CMK (cell line): ENCODE measurements at regions not wholly inside any gene's neighbourhood (a gene's known extent, or its start where the extent isn't known, plus 50 kb on each side); places are given as distances from the start of the nearest gene placed in this dataset.
"Not testable (repeated sequence)": the region's sequence is repeated elsewhere in the genome, so short reads cannot be mapped to it uniquely, and the experiment has no call there.

ENCODE experiments used
- DNase-seq: peaks from one replicate; pipeline ENCODE4 v3.0.0-alpha.2; 2010; ENCODE audit warnings: low read depth

DNA sequence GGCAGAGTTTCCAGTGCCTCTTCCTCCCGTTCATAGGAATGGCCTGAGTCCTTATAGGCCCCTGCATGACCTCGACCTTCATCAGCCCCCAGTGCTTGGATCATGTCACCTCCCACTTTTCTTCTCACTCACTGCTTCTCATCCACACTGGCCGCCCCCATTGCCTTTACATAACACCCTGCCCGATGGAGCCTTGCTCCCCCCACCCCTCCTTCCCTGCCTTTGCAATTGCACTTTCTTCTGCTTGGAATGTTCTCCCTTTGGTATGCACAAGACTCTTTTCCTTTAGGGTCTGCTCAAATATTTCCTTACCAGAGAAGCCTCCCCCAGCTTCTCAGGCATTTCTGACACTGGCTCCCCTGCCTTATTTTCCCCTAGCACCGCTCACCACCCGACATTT is 125.2 kb upstream of the KCNJ6 start:
- DNase-seq, result no peak

- DNase-seq, result no peak
Observed at GRCh38 chr21:38042246-38042645, 126.0 kb upstream of the KCNJ6 start.

GRCh38 chr21:38048167-38048566 is 131.9 kb upstream of the KCNJ6 start:
- DNase-seq, result no peak

- DNase-seq, result no peak
Observed at GRCh38 chr21:38054334-38054733, 138.1 kb upstream of the KCNJ6 start.

DNA sequence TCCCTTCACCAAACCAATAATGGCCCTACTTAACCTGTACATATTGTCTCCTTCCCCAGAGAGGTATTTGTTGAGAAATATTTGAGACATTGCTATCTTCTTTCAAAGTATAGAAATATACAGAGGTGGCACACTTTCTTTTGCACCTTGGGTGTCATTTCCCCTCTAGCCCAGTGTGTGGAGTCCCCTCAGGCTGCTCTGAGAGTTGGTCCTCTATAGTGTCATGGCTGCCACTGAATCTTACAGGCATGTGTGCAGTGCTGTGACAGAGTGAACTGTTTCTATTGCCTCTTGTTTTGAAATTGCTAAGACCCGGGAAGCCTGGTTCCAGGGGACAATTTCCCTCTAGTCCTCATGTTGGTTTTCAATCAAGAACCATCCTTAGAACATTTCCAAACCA is 140.2 kb upstream of the KCNJ6 start:
- DNase-seq, result no peak

DNA sequence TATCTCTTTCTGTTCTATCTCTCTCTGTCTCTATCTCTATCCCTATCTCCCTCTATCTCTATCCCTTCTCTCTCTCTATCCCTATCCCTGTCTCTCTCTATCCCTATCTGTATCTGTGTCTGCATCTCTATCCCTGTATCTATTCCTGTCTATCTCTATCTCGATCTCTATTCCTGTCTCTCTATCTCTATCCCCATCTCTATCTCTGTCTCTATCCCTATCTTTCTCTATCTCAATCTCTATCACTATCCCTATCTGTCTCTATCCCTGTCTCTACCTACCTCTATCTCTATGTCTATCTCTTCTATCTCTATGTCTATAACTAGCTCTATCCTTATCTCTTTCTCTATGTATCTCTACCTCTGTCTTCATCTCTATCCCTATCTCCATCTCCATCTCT is 141.4 kb upstream of the KCNJ6 start:
- no peak for DNase-seq

DNA sequence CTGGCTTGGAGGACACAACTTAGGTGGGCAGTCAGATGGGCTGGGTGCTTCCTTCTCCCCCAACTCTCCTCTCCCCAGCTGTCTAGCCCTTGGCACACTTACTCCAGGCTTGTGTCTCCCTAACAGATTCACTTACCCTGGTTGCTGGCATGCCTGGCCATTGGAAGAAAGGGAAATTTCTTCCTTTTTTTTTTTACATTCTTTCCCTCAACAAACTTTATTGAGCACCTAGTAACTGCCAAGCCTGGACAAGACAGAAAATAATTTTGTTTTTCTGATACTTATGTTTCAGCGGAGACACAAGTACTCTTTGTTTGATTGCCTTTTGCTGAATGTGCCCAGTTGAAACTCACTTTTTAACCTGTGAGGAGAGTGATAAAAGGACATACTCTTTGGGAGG is 144.3 kb upstream of the KCNJ6 start:
- DNase-seq, result no peak

DNA sequence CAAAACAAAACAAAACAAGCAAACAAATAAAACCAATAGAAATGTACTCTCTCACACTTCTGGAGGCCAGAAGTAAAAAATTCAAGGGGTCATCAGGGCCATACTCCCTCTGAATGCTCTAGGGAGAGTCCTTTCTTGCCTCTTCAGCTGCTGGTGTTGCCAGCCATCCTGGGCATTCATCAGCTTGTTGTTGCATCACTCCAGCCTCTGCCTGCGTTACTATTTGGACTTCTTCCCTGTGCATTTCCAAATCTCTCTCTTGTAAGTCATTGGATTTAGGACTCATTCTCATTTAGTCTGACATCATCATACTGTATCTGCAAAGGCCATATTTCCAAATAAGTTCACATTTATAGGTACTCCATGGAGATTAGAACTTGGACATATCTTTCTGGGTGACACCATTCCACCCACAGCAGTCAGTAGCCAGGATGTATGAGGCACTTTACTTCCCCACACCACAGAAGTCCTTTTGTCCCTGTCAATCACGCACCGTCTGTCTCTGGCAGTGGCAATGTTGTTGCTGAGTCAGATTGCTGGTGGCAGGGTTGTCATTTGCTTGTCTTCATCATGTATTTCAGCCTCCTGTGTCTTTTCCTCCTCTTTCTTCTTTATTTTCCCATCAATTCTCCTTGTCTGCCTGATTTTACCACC is 151.0 kb upstream of the KCNJ6 start:
- DNase-seq, result no peak

DNA sequence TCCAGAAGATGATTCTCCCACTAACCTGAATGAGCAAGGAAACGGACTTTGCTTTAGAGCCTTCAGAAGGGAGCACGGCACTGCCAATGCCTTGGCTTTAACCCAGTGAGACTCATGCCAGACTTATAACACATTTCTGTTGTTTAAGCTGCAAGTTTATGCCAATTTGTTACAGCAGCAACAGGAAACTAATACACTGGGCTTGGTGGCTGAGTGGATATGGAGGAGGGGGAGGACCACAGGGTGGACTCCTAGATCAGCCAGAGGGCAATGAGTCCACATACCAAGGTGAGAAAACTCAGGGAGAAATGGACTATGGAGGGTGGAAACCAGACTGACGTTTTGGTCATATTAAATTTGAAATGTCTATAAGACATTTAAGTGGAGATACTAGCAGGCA is 156.2 kb upstream of the KCNJ6 start:
- no peak for DNase-seq

GRCh38 chr21:38075833-38076587 is 159.8 kb upstream of the KCNJ6 start:
- DNase-seq, result no peak

- no peak for DNase-seq
Observed at GRCh38 chr21:38077569-38077968, 161.3 kb upstream of the KCNJ6 start.

DNA sequence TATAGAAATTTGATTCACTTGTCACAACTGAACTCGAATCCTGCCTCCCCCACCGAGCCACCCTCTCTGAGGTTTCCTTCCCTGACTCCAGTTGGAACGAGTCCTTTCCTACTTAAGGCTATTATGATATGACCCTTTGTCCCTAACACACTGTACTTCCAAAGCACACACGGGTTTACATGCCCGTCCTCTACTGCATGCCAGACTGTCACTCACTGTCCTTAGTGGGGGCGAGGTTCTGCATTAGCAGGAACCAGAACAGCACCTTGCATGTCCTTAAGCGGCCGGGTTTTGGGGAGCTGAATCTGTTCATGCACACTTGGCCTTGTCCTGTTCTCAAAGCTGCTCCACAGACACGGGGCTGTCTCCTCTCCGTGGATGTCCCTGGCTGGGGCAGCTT is 164.6 kb upstream of the KCNJ6 start:
- DNase-seq, result no peak

- no peak for DNase-seq
Observed at GRCh38 chr21:38081708-38082107, 165.5 kb upstream of the KCNJ6 start.

GRCh38 chr21:38082936-38083485 is 166.8 kb upstream of the KCNJ6 start:
- DNase-seq, result no peak

DNA sequence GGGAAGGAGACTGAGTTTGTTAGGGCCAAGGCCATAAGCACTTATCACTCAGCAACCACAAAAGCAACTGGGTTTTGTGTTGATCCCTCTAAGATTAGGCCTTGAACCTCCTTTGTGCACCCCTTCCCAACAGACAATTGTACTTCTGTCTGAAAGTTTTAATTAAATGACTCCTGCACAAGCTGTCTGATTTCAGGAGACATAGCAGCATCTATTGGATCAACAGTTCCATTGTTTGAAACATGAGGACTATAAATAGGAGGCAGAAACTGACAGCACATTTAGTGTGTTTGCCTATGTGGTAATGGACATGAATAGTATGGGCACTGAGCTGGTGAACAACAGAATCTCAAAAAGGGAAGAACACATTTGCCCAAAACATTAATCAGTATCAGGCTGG is 167.3 kb upstream of the KCNJ6 start:
- no peak for DNase-seq

DNA sequence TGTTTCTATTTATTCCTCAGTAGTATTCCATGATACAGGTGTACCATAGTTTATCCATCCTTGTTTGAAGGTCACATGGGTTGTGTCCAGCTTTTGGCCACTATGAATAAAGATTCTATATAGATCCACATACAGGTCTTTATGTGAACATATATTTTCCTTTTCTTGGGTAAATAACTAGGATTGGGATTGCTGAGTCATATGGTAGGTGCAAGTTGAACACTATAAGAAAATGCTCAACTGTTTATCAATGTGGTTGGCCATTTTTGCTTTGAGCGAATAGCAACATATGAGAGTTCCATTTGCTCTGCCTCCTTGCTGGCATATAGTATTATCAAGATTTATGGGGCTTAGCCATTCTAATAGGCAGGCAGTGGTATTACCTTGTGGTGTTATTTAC is 170.2 kb upstream of the KCNJ15 start:
- DNase-seq, result no peak

GRCh38 chr21:38088916-38089762 is 167.7 kb upstream of the KCNJ15 start:
- DNase-seq, result no peak

- DNase-seq, result no peak
Observed at GRCh38 chr21:38089763-38090046, 167.1 kb upstream of the KCNJ15 start.

GRCh38 chr21:38091061-38091460 is 165.7 kb upstream of the KCNJ15 start:
- DNase-seq, result not testable (repeated sequence)

DNA sequence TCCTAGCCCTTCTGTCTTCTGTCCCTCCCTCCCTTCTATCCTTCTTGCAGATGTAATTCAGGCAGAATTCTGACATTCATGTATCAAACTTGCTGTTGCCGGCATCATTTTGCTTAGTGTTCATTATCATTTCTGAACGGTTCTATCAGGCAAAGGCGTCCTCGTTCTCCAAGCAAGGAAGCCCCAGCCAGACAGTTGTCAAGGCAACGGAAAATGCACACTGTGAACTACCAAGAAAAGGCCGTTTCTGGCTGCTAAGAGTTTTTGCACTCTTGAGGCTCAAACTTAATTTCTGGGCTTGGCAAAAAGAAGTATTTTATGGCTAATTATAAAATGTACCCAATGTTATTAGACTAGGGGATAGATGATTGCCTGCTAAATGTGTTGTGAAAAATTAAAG is 164.7 kb upstream of the KCNJ15 start:
- no peak for DNase-seq

DNA sequence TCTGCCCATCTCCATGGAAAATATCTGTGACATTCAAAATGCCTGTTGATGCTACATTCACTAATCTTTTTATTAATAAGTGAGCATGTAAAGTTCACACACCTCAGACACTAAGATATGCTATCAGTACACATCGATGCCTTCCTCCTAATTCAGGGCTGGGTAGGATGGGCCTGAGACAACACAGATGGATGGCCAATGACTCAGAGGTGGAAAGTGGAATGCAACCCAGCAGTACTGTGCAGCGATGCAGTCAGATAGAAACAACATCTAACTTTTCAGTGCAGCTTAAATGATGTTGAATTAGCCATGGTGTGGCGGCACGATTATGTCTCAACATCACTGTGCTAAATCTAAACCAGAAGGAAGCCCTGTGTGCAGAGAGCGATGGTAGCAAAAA is 161.6 kb upstream of the KCNJ15 start:
- DNase-seq, result no peak

DNA sequence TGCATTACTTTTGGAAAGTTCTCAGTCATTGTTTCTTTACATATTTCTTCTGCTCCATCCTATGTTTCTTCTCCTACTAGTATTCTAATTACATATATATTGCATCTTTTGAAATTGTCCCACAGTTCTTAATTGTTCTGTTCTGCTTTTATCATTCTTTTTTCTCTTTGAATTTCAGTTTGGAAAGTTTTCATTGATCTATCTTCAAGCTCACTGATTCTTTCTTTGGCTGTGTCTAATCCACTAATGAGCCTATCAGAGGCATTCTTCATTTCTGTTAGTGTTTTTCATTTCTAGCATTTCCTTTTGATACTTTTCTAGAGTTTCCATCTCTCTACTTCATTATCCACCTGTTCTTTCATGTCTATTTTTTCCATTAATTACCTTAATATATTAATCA is 159.0 kb upstream of the KCNJ15 start:
- no peak for DNase-seq

GRCh38 chr21:38112219-38112789 is 144.5 kb upstream of the KCNJ15 start:
- DNase-seq, result no peak
